Skeletal muscle tissue (tissue), 3 donors: ENCODE measurements at regions not wholly inside any gene's neighbourhood (a gene's known extent, or its start where the extent isn't known, plus 50 kb on each side); places are given as distances from the start of the nearest gene placed in this dataset.

ENCODE experiments used
- H3K27ac ChIP-seq: one replicate; pipeline ENCODE4 v1.7.0; 2013; ENCODE audit warnings: mild to moderate bottlenecking, low read depth, low read length, inconsistent platforms
- H3K27me3 ChIP-seq, 3 donors: one replicate each; pipeline ENCODE4 v1.7.0; 2013; ENCODE audit warnings: low read length in 3 of 3; ENCODE audit not compliant: control insufficient read depth in 3 of 3, insufficient read depth in 3 of 3
- H3K36me3 ChIP-seq, 3 donors: one replicate each; pipeline ENCODE4 v1.7.0; 2013; ENCODE audit warnings: low read length in 3 of 3; ENCODE audit not compliant: control insufficient read depth in 3 of 3, insufficient read depth in 3 of 3
- H3K4me1 ChIP-seq, 3 donors: one replicate each; pipeline ENCODE4 v1.7.0; 2013; ENCODE audit warnings: low read length in 3 of 3, mild to moderate bottlenecking in 3 of 3; ENCODE audit not compliant: control insufficient read depth in 3 of 3, insufficient read depth in 3 of 3
- H3K4me3 ChIP-seq, 3 donors: one replicate each; pipeline ENCODE4 v1.7.0; 2013; ENCODE audit warnings: low read length in 3 of 3
- H3K9ac ChIP-seq, 3 donors: one replicate each; pipeline ENCODE4 v1.7.0; 2013; ENCODE audit warnings: low read length in 3 of 3, mild to moderate bottlenecking in 3 of 3, moderate library complexity in 2 of 3, low read depth in 1 of 3
- H3K9me3 ChIP-seq, 3 donors: one replicate each; pipeline ENCODE4 v1.7.0; 2013; ENCODE audit warnings: low read length in 3 of 3; ENCODE audit not compliant: control insufficient read depth in 3 of 3
- donor health status: Osteomylitis.

DNA sequence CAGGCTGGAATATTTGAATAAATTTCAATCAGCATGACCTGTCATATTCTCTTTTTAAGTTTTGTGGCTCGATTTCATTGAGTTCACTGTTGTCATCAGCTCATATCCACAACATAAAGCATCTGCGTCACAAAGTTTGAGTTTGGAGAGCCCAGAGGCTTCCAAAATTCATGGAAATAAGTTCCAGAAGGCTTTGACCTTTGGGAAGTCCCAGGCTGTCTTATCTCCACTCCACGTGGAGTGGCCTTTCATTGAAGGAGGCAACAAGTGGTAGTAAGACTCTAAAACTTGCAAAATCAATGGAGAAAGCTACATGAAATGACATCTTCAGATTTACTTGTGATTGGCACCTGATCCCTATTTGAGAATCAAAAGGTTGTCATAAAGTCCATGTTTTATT, 54.1 kb upstream of the UNC5C start:
- H3K36me3 ChIP-seq = no peaks in the 10 kb centered on the region
- no peaks in the 10 kb centered on the region for H3K4me1 ChIP-seq
- H3K27ac ChIP-seq = no peak overlapping the region
- no peak overlapping the region for H3K9ac ChIP-seq
- H3K9me3 ChIP-seq = no peaks in the 10 kb centered on the region
- no peaks in the 10 kb centered on the region for H3K27me3 ChIP-seq
- H3K4me3 ChIP-seq = no peak overlapping the region

DNA sequence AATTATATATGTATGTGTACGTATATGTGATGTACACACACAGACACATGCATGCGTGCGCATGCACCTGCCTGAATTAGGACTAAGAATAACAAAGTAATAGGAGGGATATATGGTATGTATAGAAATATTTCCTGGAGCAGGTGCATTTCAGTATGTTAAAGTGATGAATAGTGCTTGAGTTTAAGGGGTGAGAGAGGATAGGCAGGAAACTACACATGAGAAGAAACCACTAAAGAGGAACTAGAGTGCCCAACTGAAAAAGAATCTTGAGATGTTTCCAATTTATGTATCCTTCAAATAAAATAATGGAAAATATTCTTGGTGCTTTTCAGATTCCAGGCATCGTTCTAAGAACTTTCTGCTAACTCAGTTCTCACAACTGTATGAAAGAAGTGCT, 52.6 kb upstream of the UNC5C start:
- Histone ChIP-seq H3K27me3 (no peaks in the 10 kb centered on the region), H3K36me3 (no peaks in the 10 kb centered on the region), H3K9me3 (no peaks in the 10 kb centered on the region), H3K27ac (no peak overlapping the region), H3K4me3 (no peak overlapping the region), H3K4me1 (no peaks in the 10 kb centered on the region), H3K9ac (no peak overlapping the region)

DNA sequence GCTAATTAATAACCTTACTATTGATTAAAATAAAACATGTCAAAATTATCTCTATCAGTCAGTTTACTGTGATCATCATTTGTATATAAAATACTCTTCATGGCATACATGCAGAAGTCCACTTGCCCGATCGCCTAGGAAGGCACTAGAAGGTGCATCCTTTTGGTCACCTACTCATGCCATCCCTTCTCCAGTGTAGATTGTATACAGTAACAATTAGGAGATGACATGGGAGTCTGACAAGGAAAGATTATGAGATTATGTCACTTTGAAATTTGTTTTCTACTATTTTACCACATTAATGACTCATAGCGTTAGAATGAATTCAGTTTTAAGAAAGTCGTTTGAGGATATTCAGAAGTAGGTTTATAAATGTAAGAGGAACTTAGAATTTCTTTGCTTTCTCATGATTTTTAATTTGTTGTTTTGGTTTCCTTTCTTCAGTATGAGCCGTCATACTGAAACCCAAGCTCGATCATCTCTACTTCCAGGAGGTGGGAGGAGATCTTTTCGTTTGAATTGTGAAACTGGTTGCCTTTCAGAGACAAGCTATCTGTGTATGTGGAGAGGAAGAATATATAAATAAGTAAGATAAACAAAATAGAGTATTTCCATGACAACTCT, 51.1 kb upstream of the UNC5C start:
- H3K27me3 ChIP-seq = no peaks in the 10 kb centered on the region
- H3K4me3 ChIP-seq = no peak overlapping the region
- H3K27ac ChIP-seq = no peak overlapping the region
- H3K4me1 ChIP-seq = no peaks in the 10 kb centered on the region
- H3K9me3 ChIP-seq = no peaks in the 10 kb centered on the region
- no peak overlapping the region for H3K9ac ChIP-seq
- no peaks in the 10 kb centered on the region for H3K36me3 ChIP-seq
